T-cell (primary cell): ENCODE measurements at regions not wholly inside any gene's neighbourhood (a gene's known extent, or its start where the extent isn't known, plus 50 kb on each side); places are given as distances from the start of the nearest gene placed in this dataset.
"Not testable (repeated sequence)": the region's sequence is repeated elsewhere in the genome, so short reads cannot be mapped to it uniquely, and the experiment has no call there.

ENCODE experiments used
- ATAC-seq, 4 experiments: fragments of 200-7000 bp in 3 of 4; fragments of 150-1000 bp in 1 of 4; cut with Tn5 transposase; replicated peaks in 1 of 4; 1 replicate in 3 of 4; 2 replicates in 1 of 4; pipeline ENCODE4 v1.10.0; 2021; ENCODE audit warnings: moderate library complexity in 3 of 4, mild to moderate bottlenecking in 2 of 4, moderate number of reproducible peaks in 1 of 4
- CTCF ChIA-PET, 2 donors: fragments of 300-600 bp; sonication (Branson Sonifier 250); formaldehyde crosslinking; loops; one replicate each; lab custom pipeline; 2022; ENCODE audit warnings: antibody characterized with exemption in 2 of 2; lab: Charles Lee
- POLR2A ChIA-PET, 2 donors: fragments of 300-600 bp; sonication (Branson Sonifier 250); formaldehyde crosslinking; loops; one replicate each; lab custom pipeline; 2022; ENCODE audit warnings: antibody characterized with exemption in 2 of 2; lab: Charles Lee
- DNase-seq, 35 experiments: peaks; one replicate each; pipeline versions ENCODE4 v3.0.0 to v3.0.0-alpha.2; 2013 to 2023
- H3K27ac ChIP-seq: one replicate; pipeline ENCODE4 v1.5.1; 2013; ENCODE audit warnings: low read length
- H3K27me3 ChIP-seq, 2 experiments: replicated peaks in 1 of 2; 1 replicate in 1 of 2; 2 replicates in 1 of 2; pipeline versions ENCODE4 v1.6.1 to v1.7.0; 2013; ENCODE audit warnings: low read length in 1 of 2, mixed read lengths in 1 of 2; ENCODE audit not compliant: control insufficient read depth in 2 of 2, insufficient read depth in 2 of 2; ENCODE audit errors: extremely low read depth in 1 of 2
- H3K36me3 ChIP-seq, 2 donors: 1 replicate in 1 of 2; 2 replicates in 1 of 2; pipeline versions ENCODE4 v1.6.1 to v1.7.0; 2013; ENCODE audit warnings: low read length in 1 of 2; ENCODE audit not compliant: control insufficient read depth in 2 of 2, insufficient read depth in 1 of 2; ENCODE audit errors: extremely low read depth in 1 of 2
- H3K4me1 ChIP-seq, 2 experiments: 1 replicate in 1 of 2; 2 replicates in 1 of 2; pipeline versions ENCODE4 v1.6.1 to v1.7.0; 2013; ENCODE audit warnings: low read length in 2 of 2, mixed read lengths in 1 of 2; ENCODE audit not compliant: insufficient read depth in 2 of 2, control insufficient read depth in 1 of 2; ENCODE audit errors: extremely low read depth in 1 of 2
- H3K4me3 ChIP-seq, 2 donors: 1 replicate in 1 of 2; 2 replicates in 1 of 2; pipeline versions ENCODE4 v1.5.1 to v1.7.0; 2013; ENCODE audit warnings: mild to moderate bottlenecking in 2 of 2, low read length in 1 of 2, moderate library complexity in 1 of 2; ENCODE audit not compliant: control insufficient read depth in 1 of 2; ENCODE audit errors: extremely low read depth in 1 of 2
- H3K9me3 ChIP-seq: 2 replicates; pipeline ENCODE4 v1.7.0; 2013
- H3K27ac Mint-ChIP-seq, 2 donors: one replicate each; pipeline ENCODE4 v1.8.0; 2020 to 2021; ENCODE audit warnings: mild to moderate bottlenecking in 2 of 2, mixed read lengths in 2 of 2
- H3K27me3 Mint-ChIP-seq, 2 donors: one replicate each; pipeline ENCODE4 v1.8.0; 2021 to 2022; ENCODE audit warnings: mixed read lengths in 2 of 2
- H3K36me3 Mint-ChIP-seq: one replicate; pipeline ENCODE4 v1.8.0; 2021; ENCODE audit warnings: mixed read lengths
- H3K4me1 Mint-ChIP-seq, 3 donors: one replicate each; pipeline ENCODE4 v1.8.0; 2020 to 2022; ENCODE audit warnings: mixed read lengths in 3 of 3, mild to moderate bottlenecking in 1 of 3
- H3K4me3 Mint-ChIP-seq, 3 donors: one replicate each; pipeline ENCODE4 v1.8.0; 2020 to 2022; ENCODE audit warnings: mild to moderate bottlenecking in 3 of 3, mixed read lengths in 3 of 3, moderate library complexity in 3 of 3
- H3K9me3 Mint-ChIP-seq, 3 donors: one replicate each; pipeline ENCODE4 v1.8.0; 2020 to 2022; ENCODE audit warnings: mixed read lengths in 3 of 3
- WGBS: methylation state at CpG from one replicate; pipeline ENCODE4 v1.1.5; 2013; ENCODE audit warnings: missing lambda C conversion rate; ENCODE audit not compliant: insufficient coverage; 5-methylcytosine and 5-hydroxymethylcytosine counted together

DNA sequence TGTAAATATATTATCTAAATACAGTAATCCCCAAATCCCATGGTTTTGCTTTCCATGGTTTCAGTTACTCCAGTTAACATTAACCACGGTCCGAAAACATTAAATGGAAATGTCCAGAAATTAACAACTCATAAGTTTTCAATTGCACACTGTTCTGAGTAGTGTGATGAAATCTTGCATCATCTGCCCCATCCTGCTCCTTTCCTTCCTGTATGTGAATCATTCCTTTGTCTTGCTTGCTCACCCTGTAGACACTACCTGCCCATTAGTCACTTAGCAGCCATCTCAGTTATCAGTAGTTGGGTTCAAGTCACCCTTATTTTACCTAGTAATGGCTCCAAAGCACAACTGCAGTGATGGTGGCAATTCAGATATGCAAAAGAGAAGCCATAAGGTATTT is 1568.5 kb upstream of the WWC1 start:
- Histone ChIP-seq H3K4me1 (no peaks in the 10 kb centered on the region), H3K9me3 (peaks cover 2% of the 10 kb centered on the region), H3K27me3 (no peaks in the 10 kb centered on the region), H3K4me3 (no peak overlapping the region), H3K27ac (no peak overlapping the region), H3K36me3 (no peaks in the 10 kb centered on the region)
- DNase-seq (no peak), ATAC-seq (no peak)
- POLR2A ChIA-PET = no interaction called here
- Mint-ChIP-seq H3K4me1 (no peaks in the 10 kb centered on the region), H3K9me3 (peaks cover 8 to 25% (median 17%) of the 10 kb centered on the region in 3 donors), H3K27me3 (no peaks in the 10 kb centered on the region), H3K27ac (no peak overlapping the region), H3K36me3 (no peaks in the 10 kb centered on the region), H3K4me3 (no peak overlapping the region)
- CTCF ChIA-PET = no interaction called here
- WGBS = no CpG with 5 or more reads among the region's 2 CpGs

DNA sequence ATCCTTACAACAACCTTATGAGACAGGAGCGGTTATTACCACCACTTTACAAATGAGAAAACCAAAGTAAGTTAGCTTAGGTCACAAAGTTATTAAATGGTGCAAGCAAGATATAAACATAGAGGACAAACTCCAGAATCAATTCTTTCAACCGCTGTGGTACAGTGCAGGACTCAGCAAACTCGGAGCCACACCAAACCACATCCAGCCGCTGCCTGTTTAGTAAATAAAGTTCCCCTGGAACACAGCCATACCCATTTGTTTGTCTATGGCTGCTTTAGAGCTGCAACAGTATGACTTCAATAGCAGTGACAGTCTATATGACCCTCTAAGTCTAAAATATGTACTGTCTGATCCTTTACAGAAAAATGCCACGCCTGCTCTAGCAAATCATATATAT is 1567.2 kb upstream of the WWC1 start:
- DNase-seq = no peak
- no peak overlapping the region for H3K4me3 Mint-ChIP-seq
- H3K4me1 Mint-ChIP-seq = no peaks in the 10 kb centered on the region
- WGBS = no CpG with 5 or more reads among the region's 5 CpGs
- no peaks in the 10 kb centered on the region for H3K36me3 ChIP-seq
- no peaks in the 10 kb centered on the region for H3K27me3 Mint-ChIP-seq
- ChIA-PET POLR2A (no interaction called here), CTCF (no interaction called here)
- no peaks in the 10 kb centered on the region for H3K4me1 ChIP-seq
- peaks cover 5 to 22% (median 9%) of the 10 kb centered on the region in 3 donors for H3K9me3 Mint-ChIP-seq
- no peaks in the 10 kb centered on the region for H3K27me3 ChIP-seq
- H3K9me3 ChIP-seq = peaks cover 2% of the 10 kb centered on the region
- H3K27ac Mint-ChIP-seq = no peak overlapping the region
- no peaks in the 10 kb centered on the region for H3K36me3 Mint-ChIP-seq
- H3K4me3 ChIP-seq = no peak overlapping the region
- ATAC-seq = no peak
- H3K27ac ChIP-seq = no peak overlapping the region

DNA sequence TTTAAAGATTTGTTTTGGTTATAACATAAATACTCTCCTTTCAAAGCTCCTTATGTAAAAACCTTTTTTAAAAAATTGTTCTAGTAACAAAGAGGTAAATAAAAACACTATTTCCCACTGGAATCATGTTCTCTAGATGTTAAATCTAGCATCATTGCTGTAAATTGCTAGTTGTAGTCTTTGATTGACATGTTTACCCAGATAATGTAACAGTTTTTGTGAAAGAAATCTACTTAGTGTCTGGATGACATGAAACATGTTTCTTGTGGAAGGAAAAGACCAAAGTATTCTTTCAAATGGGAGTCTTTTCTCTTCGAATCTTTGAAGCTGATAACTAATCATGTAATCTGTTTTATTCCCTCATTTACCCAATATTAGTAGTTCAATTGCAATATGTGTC is 1565.9 kb upstream of the WWC1 start:
- no peaks in the 10 kb centered on the region for H3K27me3 Mint-ChIP-seq
- WGBS = no CpG with 5 or more reads among the region's 1 CpG
- H3K4me3 ChIP-seq = no peak overlapping the region
- no peak overlapping the region for H3K4me3 Mint-ChIP-seq
- CTCF ChIA-PET = no interaction called here
- ATAC-seq = no peak
- no peaks in the 10 kb centered on the region for H3K4me1 Mint-ChIP-seq
- peaks cover 2% of the 10 kb centered on the region for H3K9me3 ChIP-seq
- H3K27ac Mint-ChIP-seq = no peak overlapping the region
- no peak overlapping the region for H3K27ac ChIP-seq
- POLR2A ChIA-PET = no interaction called here
- no peaks in the 10 kb centered on the region for H3K27me3 ChIP-seq
- H3K36me3 Mint-ChIP-seq = no peaks in the 10 kb centered on the region
- H3K36me3 ChIP-seq = no peaks in the 10 kb centered on the region
- H3K4me1 ChIP-seq = no peaks in the 10 kb centered on the region
- DNase-seq = no peak
- H3K9me3 Mint-ChIP-seq = peaks cover 5 to 17% (median 5%) of the 10 kb centered on the region in 3 donors

DNA sequence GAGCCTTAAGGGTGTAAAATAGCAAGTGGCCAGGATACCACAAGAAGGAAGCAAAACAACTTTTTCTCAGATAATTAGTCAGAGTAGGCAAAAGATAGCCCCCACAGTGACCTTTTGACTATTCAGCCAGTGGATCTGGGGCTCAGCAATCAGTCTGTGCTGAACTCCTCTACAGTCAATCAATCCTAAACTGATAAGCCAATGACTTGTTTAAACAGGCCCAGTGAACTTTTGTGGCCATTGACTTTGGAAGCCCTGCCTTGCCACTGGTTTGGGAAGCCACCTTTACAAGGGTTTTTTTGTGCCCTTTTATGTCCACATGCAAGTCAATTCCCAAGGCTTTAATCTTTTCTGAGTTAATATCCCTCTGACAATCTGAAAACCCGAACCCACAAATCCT is 1565.0 kb upstream of the WWC1 start:
- Histone ChIP-seq H3K4me3 (no peak overlapping the region), H3K9me3 (peaks cover 2% of the 10 kb centered on the region), H3K27me3 (no peaks in the 10 kb centered on the region), H3K4me1 (no peaks in the 10 kb centered on the region), H3K27ac (no peak overlapping the region), H3K36me3 (no peaks in the 10 kb centered on the region)
- CTCF ChIA-PET = no interaction called here
- H3K4me3 Mint-ChIP-seq = no peak overlapping the region
- H3K36me3 Mint-ChIP-seq = no peaks in the 10 kb centered on the region
- no peak for DNase-seq
- H3K27me3 Mint-ChIP-seq = no peaks in the 10 kb centered on the region
- H3K9me3 Mint-ChIP-seq = peaks cover 0 to 11% (median 5%) of the 10 kb centered on the region in 3 donors
- H3K4me1 Mint-ChIP-seq = no peaks in the 10 kb centered on the region
- H3K27ac Mint-ChIP-seq = no peak overlapping the region
- WGBS = no CpG with 5 or more reads among the region's 1 CpG
- ATAC-seq = no peak
- POLR2A ChIA-PET = no interaction called here

DNA sequence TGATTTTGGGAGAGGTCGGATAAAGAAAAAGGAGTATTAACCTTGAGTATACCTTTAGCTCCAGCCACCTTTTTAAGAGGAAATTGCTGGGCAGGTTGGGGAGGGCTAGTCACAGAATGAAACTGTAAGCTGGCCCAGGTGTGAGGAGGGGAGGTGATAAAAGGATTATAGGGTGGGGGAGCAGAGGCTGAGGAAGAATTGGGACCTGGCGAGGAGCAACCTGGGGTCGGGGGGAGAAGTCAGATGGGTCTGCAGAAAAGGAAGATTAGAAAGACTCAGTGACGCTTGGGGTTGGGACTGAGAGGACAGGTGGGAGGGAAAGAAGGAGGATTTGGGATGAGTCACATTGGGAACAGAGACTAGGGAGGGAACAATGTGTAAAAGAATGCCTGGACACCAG is 1548.5 kb upstream of the WWC1 start:
- H3K4me3 ChIP-seq, H3K27me3 ChIP-seq, H3K4me1 ChIP-seq, H3K27ac Mint-ChIP-seq, ATAC-seq, POLR2A ChIA-PET, H3K4me3 Mint-ChIP-seq, DNase-seq, H3K36me3 Mint-ChIP-seq, H3K4me1 Mint-ChIP-seq, H3K9me3 ChIP-seq, CTCF ChIA-PET, H3K27me3 Mint-ChIP-seq, H3K36me3 ChIP-seq, H3K27ac ChIP-seq: not testable (repeated sequence)
- H3K9me3 Mint-ChIP-seq = peaks cover 15 to 26% (median 25%) of the 10 kb centered on the region in 3 donors
- 79% methylated on average over 3 of the region's 4 CpGs for WGBS

DNA sequence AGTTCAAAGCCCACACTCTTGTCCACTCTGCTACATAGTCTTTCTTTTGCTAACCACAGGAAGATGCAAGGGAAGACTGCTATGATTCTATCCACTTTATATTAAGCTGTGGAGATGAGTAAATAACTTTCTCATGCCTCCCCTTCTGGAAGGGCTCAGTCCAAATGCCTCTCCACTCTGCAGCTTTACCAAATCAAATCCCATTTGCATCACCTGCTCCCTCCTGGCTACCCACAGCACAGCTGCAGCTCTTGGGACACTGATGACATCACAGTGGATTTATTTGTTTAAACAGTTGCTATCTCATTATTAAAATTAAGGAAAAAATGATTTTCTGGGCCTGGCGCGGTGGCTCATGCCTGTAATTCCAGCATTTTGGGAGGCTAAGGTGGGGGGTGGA is 1544.9 kb upstream of the WWC1 start:
- ATAC-seq (no peak), DNase-seq (no peak)
- H3K27me3 Mint-ChIP-seq = no peaks in the 10 kb centered on the region
- CTCF ChIA-PET = interaction anchor here in 1 of 2 donors (0.8 kb wide), 1 partner anchor 19 kb away, joined by 7 read pairs; no protein-coding TSS in a partner anchor
- H3K27ac ChIP-seq = no peak overlapping the region
- no peaks in the 10 kb centered on the region for H3K36me3 Mint-ChIP-seq
- H3K27ac Mint-ChIP-seq = no peak overlapping the region
- WGBS = no CpG with 5 or more reads among the region's 2 CpGs
- POLR2A ChIA-PET = no interaction called here
- no peaks in the 10 kb centered on the region for H3K4me1 Mint-ChIP-seq
- no peaks in the 10 kb centered on the region for H3K27me3 ChIP-seq
- H3K9me3 Mint-ChIP-seq = peaks cover 13 to 21% (median 15%) of the 10 kb centered on the region in 3 donors
- H3K4me3 Mint-ChIP-seq = no peak overlapping the region
- no peak overlapping the region for H3K4me3 ChIP-seq
- H3K4me1 ChIP-seq = no peaks in the 10 kb centered on the region
- no peaks in the 10 kb centered on the region for H3K36me3 ChIP-seq
- no peaks in the 10 kb centered on the region for H3K9me3 ChIP-seq

DNA sequence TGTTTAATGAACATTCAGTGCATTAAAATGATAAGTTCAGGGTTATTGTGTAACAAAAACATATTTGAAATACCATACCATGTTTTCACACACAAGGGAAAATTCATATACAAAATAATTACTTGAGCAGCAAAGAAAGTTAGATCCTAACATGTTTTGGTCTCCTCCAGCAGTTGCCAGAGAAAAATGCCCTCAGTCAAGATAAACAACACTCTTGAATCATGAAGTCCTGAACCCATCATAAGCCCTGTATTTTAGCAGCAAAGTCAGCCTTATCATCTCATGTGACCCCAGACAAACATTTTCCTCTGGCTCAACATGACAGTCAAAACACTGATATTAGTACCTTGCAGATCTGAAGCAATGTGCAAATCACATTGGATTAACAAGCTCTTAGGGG is 1541.1 kb upstream of the WWC1 start:
- ChIA-PET CTCF (interaction anchor here in 1 of 2 donors (0.6 kb wide), 1 partner anchor 362 kb away, joined by 5 read pairs; no protein-coding TSS in a partner anchor), POLR2A (no interaction called here)
- Mint-ChIP-seq H3K9me3 (peaks cover 3 to 11% (median 8%) of the 10 kb centered on the region in 3 donors), H3K4me3 (no peak overlapping the region), H3K27ac (no peak overlapping the region), H3K27me3 (no peaks in the 10 kb centered on the region), H3K36me3 (no peaks in the 10 kb centered on the region), H3K4me1 (no peaks in the 10 kb centered on the region)
- H3K27ac ChIP-seq = no peak overlapping the region
- no peaks in the 10 kb centered on the region for H3K27me3 ChIP-seq
- no peak overlapping the region for H3K4me3 ChIP-seq
- no peak for DNase-seq
- no peaks in the 10 kb centered on the region for H3K9me3 ChIP-seq
- no peaks in the 10 kb centered on the region for H3K36me3 ChIP-seq
- H3K4me1 ChIP-seq = no peaks in the 10 kb centered on the region
- no peak for ATAC-seq
